ENCODE measurements at regions not wholly inside any gene's neighbourhood (a gene's known extent, or its start where the extent isn't known, plus 50 kb on each side); places are given as distances from the start of the nearest gene placed in this dataset.

DNA sequence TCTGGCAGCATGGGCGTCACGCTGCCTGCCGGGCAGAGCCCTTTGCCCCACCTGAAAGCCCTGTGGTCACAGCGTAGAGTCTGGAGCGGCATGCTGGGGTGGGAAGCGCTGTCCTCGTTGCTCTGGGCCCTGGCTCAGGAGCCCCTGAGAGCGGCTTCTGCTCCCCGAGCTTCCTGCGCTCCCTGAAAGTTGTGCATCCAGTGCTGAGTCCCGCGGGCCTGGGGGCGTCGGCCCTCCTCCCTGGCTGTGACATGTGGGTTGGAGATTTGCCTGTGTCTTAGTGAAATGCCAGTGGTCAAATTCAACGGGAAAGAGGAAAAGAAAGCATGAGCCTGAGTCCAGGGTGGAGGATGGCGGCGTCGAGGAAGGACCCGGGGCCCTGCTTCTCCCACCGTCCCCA, 1208.0 kb downstream of the BRD1 start:
- TF ChIP-seq, protein P1, sequence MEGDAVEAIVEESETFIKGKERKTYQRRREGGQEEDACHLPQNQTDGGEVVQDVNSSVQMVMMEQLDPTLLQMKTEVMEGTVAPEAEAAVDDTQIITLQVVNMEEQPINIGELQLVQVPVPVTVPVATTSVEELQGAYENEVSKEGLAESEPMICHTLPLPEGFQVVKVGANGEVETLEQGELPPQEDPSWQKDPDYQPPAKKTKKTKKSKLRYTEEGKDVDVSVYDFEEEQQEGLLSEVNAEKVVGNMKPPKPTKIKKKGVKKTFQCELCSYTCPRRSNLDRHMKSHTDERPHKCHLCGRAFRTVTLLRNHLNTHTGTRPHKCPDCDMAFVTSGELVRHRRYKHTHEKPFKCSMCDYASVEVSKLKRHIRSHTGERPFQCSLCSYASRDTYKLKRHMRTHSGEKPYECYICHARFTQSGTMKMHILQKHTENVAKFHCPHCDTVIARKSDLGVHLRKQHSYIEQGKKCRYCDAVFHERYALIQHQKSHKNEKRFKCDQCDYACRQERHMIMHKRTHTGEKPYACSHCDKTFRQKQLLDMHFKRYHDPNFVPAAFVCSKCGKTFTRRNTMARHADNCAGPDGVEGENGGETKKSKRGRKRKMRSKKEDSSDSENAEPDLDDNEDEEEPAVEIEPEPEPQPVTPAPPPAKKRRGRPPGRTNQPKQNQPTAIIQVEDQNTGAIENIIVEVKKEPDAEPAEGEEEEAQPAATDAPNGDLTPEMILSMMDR (IDR thresholded peaks at IDR 0.05): no peak
- TF ChIP-seq REST (IDR thresholded peaks at IDR 0.05; ENCODE audit: insufficient read depth in 1 of 2, low read depth in 2 of 2, low read length in 1 of 2): no peak
- no peak for TF ChIP-seq POLR2AphosphoS5 (IDR thresholded peaks at IDR 0.05; ENCODE audit: low read depth, low read length)
- no peak for TF ChIP-seq SIN3A (IDR thresholded peaks at IDR 0.05; ENCODE audit: borderline replicate concordance, insufficient read depth, low read depth, low read length)

Data from Panc1 (cell line).